H9 (cell line): ENCODE measurements at regions not wholly inside any gene's neighbourhood (a gene's known extent, or its start where the extent isn't known, plus 50 kb on each side); places are given as distances from the start of the nearest gene placed in this dataset.

Experiments used
- DNase-seq: peaks from one replicate; pipeline ENCODE4 v3.0.0-alpha.2; 2017
- H2AFZ ChIP-seq: one replicate; pipeline ENCODE4 v1.6.1; 2013; ENCODE audit warnings: mild to moderate bottlenecking, low read length, control low read depth, moderate library complexity
- H2AK5ac ChIP-seq: 2 replicates; pipeline ENCODE4 v1.6.1; 2013; ENCODE audit warnings: low read length, control low read depth, mixed read lengths; ENCODE audit not compliant: insufficient read length
- H2BK120ac ChIP-seq: one replicate; pipeline ENCODE4 v1.6.1; 2013; ENCODE audit warnings: low read depth, mild to moderate bottlenecking, low read length, control low read depth, inconsistent platforms; ENCODE audit not compliant: poor library complexity, severe bottlenecking
- H2BK12ac ChIP-seq: 2 replicates; pipeline ENCODE4 v1.6.1; 2013; ENCODE audit warnings: low read length, control low read depth, mixed read lengths, low read depth; ENCODE audit not compliant: insufficient read length
- H2BK15ac ChIP-seq: 2 replicates; pipeline ENCODE4 v1.6.1; 2013; ENCODE audit warnings: low read depth, low read length, control low read depth
- H2BK20ac ChIP-seq: one replicate; pipeline ENCODE4 v1.6.1; 2013; ENCODE audit warnings: low read depth, mild to moderate bottlenecking, low read length, control low read depth, inconsistent platforms; ENCODE audit not compliant: poor library complexity, severe bottlenecking
- H2BK5ac ChIP-seq: 2 replicates; pipeline ENCODE4 v1.6.1; 2013; ENCODE audit warnings: low read length, control low read depth, mixed read lengths; ENCODE audit not compliant: insufficient read length
- H3K14ac ChIP-seq: 2 replicates; pipeline ENCODE4 v1.6.1; 2013; ENCODE audit warnings: low read length, control low read depth; ENCODE audit not compliant: insufficient read depth
- H3K18ac ChIP-seq: 2 replicates; pipeline ENCODE4 v1.6.1; 2013; ENCODE audit warnings: low read depth, mild to moderate bottlenecking, mixed read lengths, low read length, control low read depth; ENCODE audit not compliant: insufficient read length
- H3K23ac ChIP-seq: 2 replicates; pipeline ENCODE4 v1.6.1; 2013; ENCODE audit warnings: low read length, control low read depth, mixed read lengths, low read depth; ENCODE audit not compliant: insufficient read length
- H3K23me2 ChIP-seq: 2 replicates; pipeline ENCODE4 v1.6.1; 2013; ENCODE audit warnings: low read depth, mild to moderate bottlenecking, mixed read lengths, low read length, control low read depth; ENCODE audit not compliant: insufficient read length, poor library complexity, severe bottlenecking
- H3K27ac ChIP-seq: 2 replicates; pipeline ENCODE4 v1.5.1; 2013; ENCODE audit warnings: low read length, control low read depth, mixed read lengths, low read depth; ENCODE audit not compliant: insufficient read length
- H3K27me3 ChIP-seq: 2 replicates; pipeline ENCODE4 v1.6.1; 2013; ENCODE audit warnings: low read length, control low read depth, inconsistent platforms; ENCODE audit not compliant: insufficient read depth
- H3K4ac ChIP-seq: 2 replicates; pipeline ENCODE4 v1.6.1; 2013; ENCODE audit warnings: low read depth, mild to moderate bottlenecking, control low read depth, inconsistent platforms, low read length, moderate library complexity
- H3K4me1 ChIP-seq: 2 replicates; pipeline ENCODE4 v1.6.1; 2013; ENCODE audit warnings: low read length, control low read depth, inconsistent platforms; ENCODE audit not compliant: insufficient read depth
- H3K4me2 ChIP-seq: 2 replicates; pipeline ENCODE4 v1.6.1; 2013; ENCODE audit warnings: low read length, control low read depth, mixed read lengths; ENCODE audit not compliant: insufficient read length, insufficient read depth
- H3K56ac ChIP-seq: 2 replicates; pipeline ENCODE4 v1.6.1; 2013; ENCODE audit warnings: low read depth, mild to moderate bottlenecking, mixed read lengths, low read length, control low read depth; ENCODE audit not compliant: insufficient read length
- H3K79me1 ChIP-seq: 2 replicates; pipeline ENCODE4 v1.6.1; 2013; ENCODE audit warnings: low read depth, mild to moderate bottlenecking, moderate library complexity, low read length, control low read depth, inconsistent platforms; ENCODE audit not compliant: insufficient read depth, poor library complexity, severe bottlenecking
- H3K79me2 ChIP-seq: 2 replicates; pipeline ENCODE4 v1.6.1; 2013; ENCODE audit warnings: low read length, control low read depth, inconsistent platforms; ENCODE audit not compliant: insufficient read depth
- H3K9ac ChIP-seq: 2 replicates; pipeline ENCODE4 v1.6.1; 2013; ENCODE audit warnings: low read length, control low read depth, mixed read lengths; ENCODE audit not compliant: insufficient read length; ENCODE audit errors: extremely low read depth
- H3K9me3 ChIP-seq: one replicate; pipeline ENCODE4 v1.6.1; 2013; ENCODE audit warnings: low read depth, low read length, inconsistent platforms; ENCODE audit not compliant: control insufficient read depth
- H3T11ph ChIP-seq: one replicate; pipeline ENCODE4 v1.6.1; 2013; ENCODE audit warnings: mild to moderate bottlenecking, low read length, control low read depth, inconsistent platforms
- H4K20me1 ChIP-seq: one replicate; pipeline ENCODE4 v1.6.1; 2013; ENCODE audit not compliant: control insufficient read depth, insufficient read length, insufficient read depth
- H4K5ac ChIP-seq: 2 replicates; pipeline ENCODE4 v1.6.1; 2013; ENCODE audit warnings: low read depth, mild to moderate bottlenecking, mixed read lengths, low read length, control low read depth; ENCODE audit not compliant: insufficient read length
- H4K8ac ChIP-seq: replicated peaks from 2 replicates; pipeline ENCODE4 v1.6.1; 2013; ENCODE audit warnings: low read length, control low read depth, mixed read lengths, low read depth; ENCODE audit not compliant: insufficient read length
- H4K91ac ChIP-seq: 2 replicates; pipeline ENCODE4 v1.6.1; 2013; ENCODE audit warnings: low read depth, mild to moderate bottlenecking, moderate library complexity, mixed read lengths, low read length, control low read depth; ENCODE audit not compliant: insufficient read length
- H3K27ac Mint-ChIP-seq, 3 experiments: 2 replicates in 2 of 3; 3 replicates in 1 of 3; pipeline ENCODE4 v1.8.0; 2020 to 2021; ENCODE audit warnings: mixed read lengths in 3 of 3, mild to moderate bottlenecking in 1 of 3, moderate library complexity in 1 of 3
- H3K27me3 Mint-ChIP-seq: 2 replicates; pipeline ENCODE4 v1.8.0; 2021; ENCODE audit warnings: low read depth, mild to moderate bottlenecking, moderate library complexity, mixed read lengths
- H3K36me3 Mint-ChIP-seq, 3 experiments: 2 replicates in 2 of 3; 3 replicates in 1 of 3; pipeline ENCODE4 v1.8.0; 2020 to 2021; ENCODE audit warnings: low read depth in 3 of 3, mixed read lengths in 3 of 3; ENCODE audit not compliant: insufficient read depth in 1 of 3
- H3K4me1 Mint-ChIP-seq, 2 experiments: 2 replicates each; pipeline ENCODE4 v1.8.0; 2020; ENCODE audit warnings: mixed read lengths in 2 of 2
- H3K4me3 Mint-ChIP-seq, 2 experiments: 2 replicates in 1 of 2; 3 replicates in 1 of 2; pipeline ENCODE4 v1.8.0; 2020 to 2021; ENCODE audit warnings: mild to moderate bottlenecking in 2 of 2, mixed read lengths in 2 of 2, moderate library complexity in 1 of 2
- H3K9me3 Mint-ChIP-seq, 2 experiments: 2 replicates in 1 of 2; 3 replicates in 1 of 2; pipeline ENCODE4 v1.8.0; 2020; ENCODE audit warnings: mild to moderate bottlenecking in 2 of 2, mixed read lengths in 2 of 2, moderate library complexity in 1 of 2
- CTCF ChIP-seq: fragments of 200-600 bp; sonication (generic); conservative IDR thresholded peaks from 3 replicates; pipeline ENCODE4 v1.8.0; 2021; ENCODE audit warnings: antibody characterized with exemption, mild to moderate bottlenecking
- WGBS: extraction: QIAGEN DNeasy Blood & Tissue Kit; methylation state at CpG from one replicate; pipeline ENCODE4 v1.1.7; 2013; ENCODE audit warnings: missing lambda C conversion rate, low lambda C conversion rate, mixed read lengths; ENCODE audit not compliant: insufficient read length; ENCODE audit errors: extremely low coverage; 5-methylcytosine and 5-hydroxymethylcytosine counted together

- no peak overlapping the region for H4K5ac ChIP-seq
- H3K4me2 ChIP-seq, result no peak overlapping the region
- H2BK12ac ChIP-seq, result no peak overlapping the region
- H2BK15ac ChIP-seq, result no peak overlapping the region
- H3K79me1 ChIP-seq, result no peaks in the 10 kb centered on the region
- no peak overlapping the region for H2AK5ac ChIP-seq
- Mint-ChIP-seq H3K36me3 (peaks cover 0 to 2% (median 0%) of the 10 kb centered on the region in 3 experiments; a peak in 1 of 7 replicates), H3K27ac (no peak overlapping the region), H3K9me3 (peaks cover 3 to 8% of the 10 kb centered on the region in 2 experiments; a peak in 3 of 5 replicates), H3K27me3 (no peaks in the 10 kb centered on the region; the same call in 1 of the 2 replicates), H3K4me3 (no peak overlapping the region), H3K4me1 (no peaks in the 10 kb centered on the region)
- H4K8ac ChIP-seq, result no peak overlapping the region
- H3T11ph ChIP-seq, result no peak overlapping the region
- no peak overlapping the region for H3K18ac ChIP-seq
- H2BK120ac ChIP-seq, result no peak overlapping the region
- TF ChIP-seq CTCF, result no peak
- no peaks in the 10 kb centered on the region for H3K4me1 ChIP-seq
- H3K27ac ChIP-seq, result no peak overlapping the region
- WGBS, result no CpG with 5 or more reads among the region's 3 CpGs
- H2BK5ac ChIP-seq, result no peak overlapping the region
- no peak overlapping the region for H3K56ac ChIP-seq
- H2AFZ ChIP-seq, result no peak overlapping the region
- H3K9me3 ChIP-seq, result no peaks in the 10 kb centered on the region
- H2BK20ac ChIP-seq, result no peak overlapping the region
- no peak overlapping the region for H4K91ac ChIP-seq
- H3K4ac ChIP-seq, result no peak overlapping the region
- H3K14ac ChIP-seq, result no peak overlapping the region
- no peaks in the 10 kb centered on the region for H3K79me2 ChIP-seq
- H3K23ac ChIP-seq, result no peak overlapping the region
- H3K23me2 ChIP-seq, result no peaks in the 10 kb centered on the region
- H4K20me1 ChIP-seq, result no peaks in the 10 kb centered on the region
- H3K27me3 ChIP-seq, result no peaks in the 10 kb centered on the region
- no peak overlapping the region for H3K9ac ChIP-seq
- no peak for DNase-seq
Measured at GRCh38 chr7:46485481-46486065, 564.5 kb upstream of the IGFBP3 start.
